Breast epithelium (tissue), 3 donors: ENCODE measurements at regions not wholly inside any gene's neighbourhood (a gene's known extent, or its start where the extent isn't known, plus 50 kb on each side); places are given as distances from the start of the nearest gene placed in this dataset.

Source experiments
- POLR2AphosphoS5 ChIP-seq, 3 donors: sonication (generic); formaldehyde crosslinking; IDR thresholded peaks; one replicate each; pipeline ENCODE4 v1.6.1; 2017; ENCODE audit warnings: antibody characterized with exemption in 3 of 3
- TF ChIP-seq, protein P1 (sequence below), 3 donors: fragments of 450-650 bp; IDR thresholded peaks; one replicate each; pipeline ENCODE4 v1.5.1; 2016 to 2017; ENCODE audit warnings: antibody characterized with exemption in 3 of 3, mild to moderate bottlenecking in 3 of 3, moderate library complexity in 3 of 3

DNA sequence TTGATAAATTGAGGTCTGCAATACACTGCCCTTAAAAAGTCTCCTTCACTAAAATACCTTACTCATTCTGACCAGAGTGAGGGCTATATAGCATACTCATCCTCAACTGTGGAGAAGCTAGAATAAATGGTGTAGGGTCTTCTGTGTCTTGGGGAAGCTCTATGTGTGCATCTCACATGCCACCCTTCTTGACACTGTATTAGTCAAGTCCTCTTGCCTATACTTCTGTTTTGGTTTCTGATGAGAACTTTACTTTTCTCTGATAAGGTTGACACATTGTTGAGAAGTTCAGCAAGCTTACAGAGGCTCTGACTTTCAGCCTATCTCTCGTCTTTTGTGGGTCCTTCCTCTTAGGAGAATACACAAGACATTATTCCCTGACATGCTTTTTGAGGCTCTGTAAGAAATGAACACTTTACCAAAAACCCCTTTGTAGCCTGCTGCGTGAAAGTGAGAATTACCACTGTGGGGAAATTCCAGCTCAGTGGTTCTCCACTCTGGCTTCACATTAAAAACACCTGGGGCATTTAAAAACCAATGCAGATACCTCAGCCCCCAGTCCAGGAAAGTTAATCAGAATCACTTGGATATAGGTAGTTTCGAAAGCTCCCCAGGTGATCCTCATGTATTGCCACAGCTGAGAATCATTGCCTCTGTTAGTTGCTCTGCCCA lies 372.1 kb upstream of the HS3ST5 start:
- TF ChIP-seq POLR2AphosphoS5 (IDR thresholded peaks at IDR 0.05) = no peak
- TF ChIP-seq, protein P1, sequence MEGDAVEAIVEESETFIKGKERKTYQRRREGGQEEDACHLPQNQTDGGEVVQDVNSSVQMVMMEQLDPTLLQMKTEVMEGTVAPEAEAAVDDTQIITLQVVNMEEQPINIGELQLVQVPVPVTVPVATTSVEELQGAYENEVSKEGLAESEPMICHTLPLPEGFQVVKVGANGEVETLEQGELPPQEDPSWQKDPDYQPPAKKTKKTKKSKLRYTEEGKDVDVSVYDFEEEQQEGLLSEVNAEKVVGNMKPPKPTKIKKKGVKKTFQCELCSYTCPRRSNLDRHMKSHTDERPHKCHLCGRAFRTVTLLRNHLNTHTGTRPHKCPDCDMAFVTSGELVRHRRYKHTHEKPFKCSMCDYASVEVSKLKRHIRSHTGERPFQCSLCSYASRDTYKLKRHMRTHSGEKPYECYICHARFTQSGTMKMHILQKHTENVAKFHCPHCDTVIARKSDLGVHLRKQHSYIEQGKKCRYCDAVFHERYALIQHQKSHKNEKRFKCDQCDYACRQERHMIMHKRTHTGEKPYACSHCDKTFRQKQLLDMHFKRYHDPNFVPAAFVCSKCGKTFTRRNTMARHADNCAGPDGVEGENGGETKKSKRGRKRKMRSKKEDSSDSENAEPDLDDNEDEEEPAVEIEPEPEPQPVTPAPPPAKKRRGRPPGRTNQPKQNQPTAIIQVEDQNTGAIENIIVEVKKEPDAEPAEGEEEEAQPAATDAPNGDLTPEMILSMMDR (IDR thresholded peaks at IDR 0.05) = no peak
